ENCODE measurements at regions not wholly inside any gene's neighbourhood (a gene's known extent, or its start where the extent isn't known, plus 50 kb on each side); places are given as distances from the start of the nearest gene placed in this dataset.

DNA sequence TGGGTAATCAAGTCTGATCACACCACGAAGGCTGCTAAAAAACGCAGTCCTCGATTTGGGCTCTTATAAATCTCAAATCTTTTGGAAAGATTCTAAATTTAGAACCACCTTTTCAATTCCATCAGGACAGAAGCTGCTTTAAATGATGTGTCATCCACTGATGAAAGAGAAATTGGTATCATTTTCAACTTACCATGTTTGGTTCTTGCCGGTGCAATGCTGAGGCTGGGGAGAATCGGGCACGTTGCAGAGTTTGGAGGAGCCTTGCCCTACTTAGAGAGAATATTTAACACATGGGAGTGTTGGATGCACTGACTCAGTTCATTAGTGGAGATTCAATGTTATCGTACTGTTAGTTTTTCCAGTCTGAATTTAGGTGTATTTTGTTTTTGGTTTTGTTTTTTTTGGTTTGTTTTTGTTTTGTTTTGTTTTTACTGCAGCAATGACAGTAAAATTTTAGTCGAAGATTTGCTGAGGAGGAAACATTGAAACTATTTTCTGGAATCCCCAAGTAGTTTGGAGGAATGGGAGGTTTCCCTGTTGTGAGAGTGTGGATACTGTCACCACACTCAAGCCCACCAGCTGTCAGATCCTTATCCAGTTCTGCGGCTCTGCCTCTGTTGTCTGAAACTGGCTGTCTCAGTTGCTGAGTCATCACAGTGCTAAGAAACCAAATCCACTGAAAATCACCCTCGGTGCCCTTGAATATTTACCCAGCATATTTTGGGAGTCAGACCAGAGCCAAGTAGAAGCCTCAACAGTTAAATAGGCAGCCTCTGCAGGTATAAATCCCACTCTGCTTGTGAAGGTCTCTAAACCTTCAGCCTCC lies 497.0 kb downstream of the BTBD3 start:
- TF ChIP-seq, protein P1, sequence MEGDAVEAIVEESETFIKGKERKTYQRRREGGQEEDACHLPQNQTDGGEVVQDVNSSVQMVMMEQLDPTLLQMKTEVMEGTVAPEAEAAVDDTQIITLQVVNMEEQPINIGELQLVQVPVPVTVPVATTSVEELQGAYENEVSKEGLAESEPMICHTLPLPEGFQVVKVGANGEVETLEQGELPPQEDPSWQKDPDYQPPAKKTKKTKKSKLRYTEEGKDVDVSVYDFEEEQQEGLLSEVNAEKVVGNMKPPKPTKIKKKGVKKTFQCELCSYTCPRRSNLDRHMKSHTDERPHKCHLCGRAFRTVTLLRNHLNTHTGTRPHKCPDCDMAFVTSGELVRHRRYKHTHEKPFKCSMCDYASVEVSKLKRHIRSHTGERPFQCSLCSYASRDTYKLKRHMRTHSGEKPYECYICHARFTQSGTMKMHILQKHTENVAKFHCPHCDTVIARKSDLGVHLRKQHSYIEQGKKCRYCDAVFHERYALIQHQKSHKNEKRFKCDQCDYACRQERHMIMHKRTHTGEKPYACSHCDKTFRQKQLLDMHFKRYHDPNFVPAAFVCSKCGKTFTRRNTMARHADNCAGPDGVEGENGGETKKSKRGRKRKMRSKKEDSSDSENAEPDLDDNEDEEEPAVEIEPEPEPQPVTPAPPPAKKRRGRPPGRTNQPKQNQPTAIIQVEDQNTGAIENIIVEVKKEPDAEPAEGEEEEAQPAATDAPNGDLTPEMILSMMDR (IDR thresholded peaks at IDR 0.05), result no peak
- no peak for TF ChIP-seq POLR2A (IDR thresholded peaks at IDR 0.05)
